Endothelial cell of umbilical vein (primary cell): ENCODE measurements at regions not wholly inside any gene's neighbourhood (a gene's known extent, or its start where the extent isn't known, plus 50 kb on each side); places are given as distances from the start of the nearest gene placed in this dataset.

Experiments
- JUN ChIP-seq: IDR thresholded peaks from 2 replicates; pipeline ENCODE4 v1.6.1; 2011; ENCODE audit warnings: borderline replicate concordance, low read depth; ENCODE audit not compliant: insufficient read length, insufficient read depth
- TF ChIP-seq, protein P1 (sequence below), 2 donors: IDR thresholded peaks; 1 replicate in 1 of 2; 2 replicates in 1 of 2; pipeline ENCODE4 v1.5.1; 2011; ENCODE audit warnings: low read length in 2 of 2, mild to moderate bottlenecking in 2 of 2, moderate library complexity in 2 of 2, control low read depth in 1 of 2, inconsistent platforms in 1 of 2, low read depth in 1 of 2; ENCODE audit not compliant: insufficient read depth in 1 of 2; ENCODE audit errors: extremely low read depth in 1 of 2

GRCh38 chr10:2979306-2979705 lies 88.0 kb upstream of the PFKP start:
- no peak for TF ChIP-seq JUN
- TF ChIP-seq, protein P1, sequence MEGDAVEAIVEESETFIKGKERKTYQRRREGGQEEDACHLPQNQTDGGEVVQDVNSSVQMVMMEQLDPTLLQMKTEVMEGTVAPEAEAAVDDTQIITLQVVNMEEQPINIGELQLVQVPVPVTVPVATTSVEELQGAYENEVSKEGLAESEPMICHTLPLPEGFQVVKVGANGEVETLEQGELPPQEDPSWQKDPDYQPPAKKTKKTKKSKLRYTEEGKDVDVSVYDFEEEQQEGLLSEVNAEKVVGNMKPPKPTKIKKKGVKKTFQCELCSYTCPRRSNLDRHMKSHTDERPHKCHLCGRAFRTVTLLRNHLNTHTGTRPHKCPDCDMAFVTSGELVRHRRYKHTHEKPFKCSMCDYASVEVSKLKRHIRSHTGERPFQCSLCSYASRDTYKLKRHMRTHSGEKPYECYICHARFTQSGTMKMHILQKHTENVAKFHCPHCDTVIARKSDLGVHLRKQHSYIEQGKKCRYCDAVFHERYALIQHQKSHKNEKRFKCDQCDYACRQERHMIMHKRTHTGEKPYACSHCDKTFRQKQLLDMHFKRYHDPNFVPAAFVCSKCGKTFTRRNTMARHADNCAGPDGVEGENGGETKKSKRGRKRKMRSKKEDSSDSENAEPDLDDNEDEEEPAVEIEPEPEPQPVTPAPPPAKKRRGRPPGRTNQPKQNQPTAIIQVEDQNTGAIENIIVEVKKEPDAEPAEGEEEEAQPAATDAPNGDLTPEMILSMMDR (IDR thresholded peaks at IDR 0.05; ENCODE audit: extremely low read depth in 1 of 2, insufficient read depth in 1 of 2, low read depth in 1 of 2, low read length in 2 of 2): no peak
